GM21381 (cell line): ENCODE measurements at regions not wholly inside any gene's neighbourhood (a gene's known extent, or its start where the extent isn't known, plus 50 kb on each side); places are given as distances from the start of the nearest gene placed in this dataset.

ENCODE experiments used
- ATAC-seq: cut with Tn5 transposase; IDR thresholded peaks from one replicate; pipeline ENCODE4 v1.9.1; 2021; ENCODE audit warnings: mild to moderate bottlenecking, moderate library complexity; ENCODE audit not compliant: unreplicated experiment

GRCh38 chr14:54088271-54088670, 131.6 kb upstream of the BMP4 start:
- ATAC-seq: no peak

DNA sequence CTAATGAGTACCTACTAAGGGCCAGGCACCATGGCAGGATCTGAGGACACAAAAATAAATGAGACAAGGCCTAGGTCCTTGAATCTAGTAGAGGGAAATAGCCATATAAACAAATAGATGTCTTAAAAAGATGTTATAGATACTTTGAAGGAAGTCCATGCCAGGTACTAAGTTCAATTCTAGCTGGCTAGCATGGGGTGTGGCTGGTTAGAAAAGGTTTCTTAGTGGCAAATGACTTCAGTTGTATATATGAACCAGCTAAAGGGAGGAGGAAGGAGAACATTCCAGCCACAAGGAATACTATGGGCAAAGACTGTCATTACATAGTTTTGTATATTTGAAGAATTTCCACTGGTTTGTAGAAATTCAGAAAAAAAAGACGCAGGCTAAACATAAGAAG, 133.6 kb upstream of the BMP4 start:
- ATAC-seq: no peak

- no peak for ATAC-seq
These were observed 138.1 kb upstream of the BMP4 start for GRCh38 chr14:54094765-54095164.

GRCh38 chr14:54098536-54098935, 141.9 kb upstream of the BMP4 start:
- ATAC-seq: no peak

GRCh38 chr14:54102051-54102456, 145.4 kb upstream of the BMP4 start:
- no peak for ATAC-seq

- no peak for ATAC-seq
These were observed 145.9 kb upstream of the BMP4 start for GRCh38 chr14:54102530-54102929.

GRCh38 chr14:54104601-54105145, 148.0 kb upstream of the BMP4 start:
- ATAC-seq: no peak

GRCh38 chr14:54105406-54105805, 148.8 kb upstream of the BMP4 start:
- ATAC-seq: no peak

- no peak for ATAC-seq
These were observed 149.3 kb upstream of the BMP4 start for GRCh38 chr14:54105898-54106297.

DNA sequence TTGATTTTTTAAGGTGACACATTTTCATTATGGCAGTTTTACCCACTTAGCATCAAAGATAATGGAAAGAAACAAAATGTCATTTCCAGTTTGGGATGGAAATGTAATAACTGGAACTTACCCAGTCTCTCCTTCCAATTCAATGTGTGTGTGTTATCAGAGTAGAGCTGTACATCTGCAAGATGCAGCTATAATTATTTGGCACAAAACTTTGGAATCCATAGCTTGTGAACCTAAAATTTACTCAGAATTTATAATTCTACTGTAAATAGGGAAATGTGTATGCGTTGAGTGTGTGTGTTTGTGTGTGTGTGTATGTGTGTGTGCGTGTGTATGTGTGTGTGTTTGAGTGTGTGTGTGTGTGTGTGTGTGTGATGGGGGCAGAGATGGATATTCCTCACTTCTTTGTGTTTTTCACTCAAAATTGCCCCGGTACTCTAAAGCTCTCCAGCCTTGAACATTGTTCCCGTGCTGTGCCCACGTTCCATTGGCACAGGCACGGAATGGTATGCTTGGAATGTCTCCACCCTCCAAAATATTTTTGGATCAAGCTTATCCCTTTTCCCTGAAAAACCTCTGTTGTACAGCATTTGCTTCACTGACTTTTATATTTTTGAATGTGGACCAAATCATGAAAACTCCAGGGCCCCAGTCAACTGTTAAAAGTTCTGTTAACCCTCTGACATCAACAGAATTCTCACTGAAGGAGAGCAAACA, 150.2 kb upstream of the BMP4 start:
- no peak for ATAC-seq

DNA sequence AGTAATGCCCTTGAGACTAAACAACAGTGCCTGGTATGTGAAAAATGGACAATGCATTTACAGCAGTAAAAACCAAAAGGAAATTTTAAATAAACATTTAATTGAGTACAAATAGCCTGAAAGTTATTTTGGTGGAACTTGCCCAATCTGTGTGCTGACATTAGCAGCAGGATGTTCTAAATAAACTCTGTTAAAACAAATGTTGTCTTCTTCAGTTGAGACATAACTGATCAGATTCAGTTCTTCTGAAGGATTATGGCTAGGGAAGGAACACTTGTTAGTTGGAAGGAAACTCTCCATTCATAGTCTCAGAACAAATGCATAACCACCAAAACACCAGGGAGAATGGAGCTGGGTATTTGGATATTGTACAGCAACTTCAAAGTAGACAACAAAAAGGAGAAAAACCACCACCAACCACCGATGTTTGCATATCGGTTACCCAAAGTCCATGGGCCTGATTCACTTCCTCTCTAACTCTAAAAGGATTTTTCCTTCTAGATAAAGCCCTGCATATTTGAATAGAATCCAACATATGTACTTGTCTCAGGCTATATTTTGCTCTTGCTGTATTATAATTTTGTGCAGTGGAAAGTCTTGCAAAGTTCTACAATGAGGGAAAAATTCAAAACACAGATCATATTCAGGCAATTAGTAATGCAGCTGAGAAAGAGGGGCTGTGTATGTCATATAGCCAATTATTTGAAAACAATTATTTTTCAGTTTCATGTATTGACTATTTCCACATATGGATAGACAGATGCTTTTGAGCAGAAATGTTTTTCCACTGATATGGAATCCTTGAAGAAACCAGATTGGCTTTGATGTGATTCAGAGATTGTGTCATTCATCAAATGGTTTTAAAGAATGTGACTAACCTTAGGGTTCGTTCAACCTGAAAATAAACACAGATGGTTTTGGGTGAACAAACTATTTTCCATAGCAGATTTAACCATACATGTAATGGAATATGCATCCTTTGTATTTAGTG, 152.2 kb upstream of the BMP4 start:
- no peak for ATAC-seq

DNA sequence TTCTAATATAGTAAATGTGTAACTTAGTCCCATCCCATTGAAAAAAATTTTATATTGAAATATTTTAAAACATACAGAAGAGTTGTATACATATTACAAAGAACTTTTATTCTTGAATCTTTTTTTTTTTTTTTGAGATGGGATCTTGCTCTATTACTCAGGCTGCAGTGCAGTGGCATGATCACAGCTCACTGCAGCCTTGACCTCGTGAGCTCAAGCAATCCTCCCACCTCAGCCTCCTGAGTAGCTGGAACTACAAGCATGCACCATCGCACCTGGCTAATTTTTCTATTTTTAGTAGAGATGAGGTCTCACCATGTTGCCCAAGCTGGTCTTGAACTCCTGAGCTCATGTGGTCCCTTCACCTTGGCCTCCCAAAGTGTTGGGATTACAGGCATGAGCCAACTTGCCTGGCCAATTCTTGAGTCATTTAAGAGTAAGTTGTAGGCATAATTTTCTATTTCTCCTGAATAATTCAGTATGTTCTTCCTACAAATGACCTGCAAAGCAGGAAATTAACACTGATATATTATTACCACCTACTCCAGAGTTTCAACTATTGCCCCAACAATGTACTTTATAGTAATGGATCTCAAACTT, 153.0 kb upstream of the BMP4 start:
- no peak for ATAC-seq

DNA sequence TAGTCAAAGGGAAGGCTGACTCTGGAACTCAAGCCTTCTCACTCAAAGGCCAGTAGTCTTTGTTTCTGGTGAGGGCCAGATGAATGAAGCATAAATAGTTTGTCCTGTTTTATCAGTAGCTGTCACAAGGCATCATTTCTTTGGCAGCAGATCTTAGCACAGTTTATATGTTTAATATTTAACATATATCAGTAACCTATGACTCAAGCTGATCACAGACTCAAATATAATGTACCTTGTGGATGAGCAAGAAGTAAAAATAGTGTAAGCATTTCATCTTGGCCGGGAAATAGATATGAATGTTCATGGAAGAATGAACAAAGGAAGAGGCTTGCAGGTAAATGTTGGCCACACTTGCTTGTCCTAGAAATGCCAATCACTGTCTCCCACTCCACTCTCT, 158.3 kb upstream of the BMP4 start:
- no peak for ATAC-seq

DNA sequence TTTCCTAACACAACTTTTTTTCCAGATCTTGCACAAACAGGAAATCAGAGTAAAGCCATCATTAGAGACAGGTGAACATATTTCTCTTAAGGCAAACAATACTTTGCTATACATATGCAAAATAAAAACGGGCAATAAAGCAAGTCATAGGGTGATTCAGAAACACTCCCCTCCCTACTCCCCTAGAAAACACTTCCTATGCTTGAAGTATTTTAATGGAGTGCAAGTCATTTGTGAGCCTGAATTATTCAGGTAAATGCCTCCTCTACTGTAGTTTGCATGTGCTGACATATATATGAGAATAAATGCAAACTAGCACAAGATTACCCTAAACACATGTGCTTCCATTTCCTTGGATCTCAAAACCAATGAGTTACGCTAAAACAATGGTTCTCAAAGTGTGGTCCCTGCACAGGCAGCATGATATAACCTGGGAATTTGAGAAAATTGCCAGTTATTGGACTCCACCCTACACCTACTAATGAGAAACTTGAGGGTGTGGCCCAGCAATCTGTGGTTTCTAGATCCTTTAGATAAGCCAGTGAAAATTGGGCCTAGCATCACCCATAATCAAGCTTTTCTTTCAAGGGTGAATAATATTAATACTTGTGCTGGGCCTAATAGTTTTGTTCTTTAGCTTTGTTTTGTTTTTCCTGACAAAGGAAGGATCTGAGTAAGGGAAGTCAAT, 159.7 kb upstream of the BMP4 start:
- ATAC-seq: no peak

DNA sequence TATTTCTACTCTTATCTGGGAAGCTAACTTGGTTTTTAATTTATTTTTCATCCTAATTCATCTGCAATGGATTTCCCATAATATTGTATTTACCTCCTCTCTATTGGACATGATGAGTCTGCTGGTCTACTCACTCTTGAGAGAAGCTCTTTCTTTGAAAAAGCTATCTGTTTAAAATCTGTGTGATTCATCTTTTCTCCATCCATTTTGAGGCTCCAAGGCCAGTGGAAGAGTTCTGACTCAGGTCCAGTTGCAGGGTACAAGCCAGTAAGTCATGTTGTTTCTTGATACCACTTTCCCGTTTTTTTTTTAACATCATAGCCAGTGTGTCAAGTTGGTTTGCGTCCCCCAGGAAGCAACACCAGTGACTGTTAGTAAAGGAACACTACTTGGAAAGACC, 160.3 kb upstream of the BMP4 start:
- ATAC-seq: no peak

GRCh38 chr14:54117396-54117795, 160.8 kb upstream of the BMP4 start:
- ATAC-seq: no peak

DNA sequence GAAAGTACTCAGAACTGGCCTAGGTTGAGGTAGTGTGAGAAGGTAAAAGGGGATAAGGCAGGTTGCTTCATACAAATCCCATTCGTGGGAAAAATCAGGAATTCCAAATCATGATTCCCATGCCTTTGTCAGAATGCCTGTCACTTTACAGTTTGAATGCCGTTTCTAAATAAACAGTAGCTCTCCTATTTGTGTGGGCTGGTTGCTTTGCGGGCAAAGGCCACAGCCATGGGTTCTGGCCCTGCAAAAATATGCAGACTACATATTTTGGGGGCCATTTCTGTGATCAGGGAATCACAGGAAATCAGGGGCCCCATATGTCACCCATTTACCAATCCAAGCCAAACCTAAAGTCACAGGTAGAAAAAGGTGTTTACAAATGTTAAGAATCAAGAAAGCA, 161.3 kb upstream of the BMP4 start:
- ATAC-seq: no peak

DNA sequence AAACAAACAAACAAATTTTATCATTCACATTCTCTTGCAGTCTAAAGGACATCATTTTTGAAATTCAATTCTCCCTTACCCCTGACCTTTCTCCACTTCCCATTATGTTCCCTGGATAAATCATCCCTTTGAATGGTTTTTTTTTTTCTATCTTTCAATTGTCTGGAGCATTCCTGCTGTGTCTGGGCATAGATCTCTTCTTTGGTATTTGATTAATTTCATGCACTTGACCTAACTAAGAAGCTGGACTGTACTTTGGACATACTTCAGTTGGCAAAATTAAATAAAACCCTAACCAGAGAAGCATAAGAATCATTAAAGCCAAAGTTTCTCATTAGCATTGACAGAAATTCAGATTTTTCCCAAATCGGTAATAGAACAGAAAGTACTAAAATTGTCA, 163.6 kb upstream of the BMP4 start:
- no peak for ATAC-seq

- ATAC-seq: no peak
These were observed 164.9 kb upstream of the BMP4 start for GRCh38 chr14:54121466-54122027.

DNA sequence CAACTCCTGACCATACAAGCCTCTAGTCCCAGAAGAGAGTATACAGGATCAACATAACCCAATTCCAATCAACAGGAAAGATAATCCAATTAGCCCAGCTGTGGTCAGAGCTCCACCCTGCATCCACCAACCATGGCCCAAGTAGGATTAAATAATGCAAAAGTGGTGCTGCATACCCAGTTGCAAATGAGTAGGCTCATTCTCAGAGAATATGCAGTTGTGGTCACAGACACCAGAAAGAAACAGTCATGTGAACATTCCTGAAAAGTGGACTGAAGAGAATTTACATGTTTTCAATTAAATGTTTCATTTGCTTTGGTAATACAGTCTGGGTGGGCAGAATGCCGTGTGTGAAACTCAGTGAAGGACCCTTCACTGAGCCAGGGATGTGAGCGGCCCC, 167.2 kb upstream of the BMP4 start:
- ATAC-seq: no peak

- ATAC-seq: no peak
These were observed 168.5 kb upstream of the BMP4 start for GRCh38 chr14:54125109-54125508.
